HG03354 (cell line): ENCODE measurements at regions not wholly inside any gene's neighbourhood (a gene's known extent, or its start where the extent isn't known, plus 50 kb on each side); places are given as distances from the start of the nearest gene placed in this dataset.

ENCODE experiments used
- ATAC-seq: cut with Tn5 transposase; IDR thresholded peaks from one replicate; pipeline ENCODE4 v1.9.1; 2021; ENCODE audit warnings: mild to moderate bottlenecking; ENCODE audit not compliant: unreplicated experiment, poor library complexity, severe bottlenecking

DNA sequence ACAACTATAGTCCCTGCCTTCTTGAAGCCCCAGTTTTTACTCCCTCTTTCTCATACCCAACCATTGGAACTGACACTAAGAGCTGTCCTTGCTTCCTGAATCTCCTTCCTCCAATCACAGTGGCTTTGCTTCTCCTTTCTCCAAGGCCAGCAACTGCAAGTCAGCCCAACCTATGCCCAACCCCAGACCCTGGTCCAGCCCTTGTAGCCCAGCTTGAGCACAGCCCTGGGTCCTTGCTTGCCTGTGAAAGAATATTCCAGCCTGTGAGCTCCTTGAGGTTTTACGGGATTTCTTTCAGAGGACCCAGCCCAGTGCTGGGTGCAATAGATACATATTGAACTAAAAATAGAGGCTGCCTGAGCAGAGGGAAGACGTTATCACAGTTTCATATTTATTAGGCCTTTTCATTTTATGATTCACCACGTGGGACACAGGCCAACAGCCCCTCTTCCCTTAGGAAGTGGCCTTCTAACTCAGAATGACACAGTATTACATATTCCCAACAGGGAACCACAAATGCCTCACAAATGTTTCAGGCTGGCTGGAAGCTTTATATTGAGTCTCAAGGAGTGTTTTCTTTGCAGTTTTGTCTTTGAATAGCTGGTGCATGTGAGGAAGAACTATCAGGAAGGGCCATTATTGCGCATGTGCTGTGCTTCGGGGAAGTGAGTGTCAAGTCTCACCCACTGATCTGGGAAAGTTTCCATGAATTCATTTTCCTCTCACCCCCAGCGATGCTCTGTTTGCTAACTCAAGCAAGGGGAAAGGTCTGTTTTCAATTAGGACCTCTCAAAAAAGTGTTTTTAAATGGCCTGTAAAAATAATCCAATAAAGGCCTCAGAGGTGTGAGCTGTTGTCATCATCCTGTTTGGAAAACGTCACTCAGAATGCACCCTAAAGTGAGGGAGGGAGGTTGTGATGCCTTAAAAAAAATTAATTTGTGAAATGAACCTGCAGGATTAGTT, 92.3 kb upstream of the NFIA start:
- ATAC-seq, result no peak

GRCh38 chr1:60988891-60989290, 93.5 kb upstream of the NFIA start:
- no peak for ATAC-seq

- ATAC-seq, result no peak
These were observed 94.5 kb upstream of the NFIA start for GRCh38 chr1:60987904-60988303.

DNA sequence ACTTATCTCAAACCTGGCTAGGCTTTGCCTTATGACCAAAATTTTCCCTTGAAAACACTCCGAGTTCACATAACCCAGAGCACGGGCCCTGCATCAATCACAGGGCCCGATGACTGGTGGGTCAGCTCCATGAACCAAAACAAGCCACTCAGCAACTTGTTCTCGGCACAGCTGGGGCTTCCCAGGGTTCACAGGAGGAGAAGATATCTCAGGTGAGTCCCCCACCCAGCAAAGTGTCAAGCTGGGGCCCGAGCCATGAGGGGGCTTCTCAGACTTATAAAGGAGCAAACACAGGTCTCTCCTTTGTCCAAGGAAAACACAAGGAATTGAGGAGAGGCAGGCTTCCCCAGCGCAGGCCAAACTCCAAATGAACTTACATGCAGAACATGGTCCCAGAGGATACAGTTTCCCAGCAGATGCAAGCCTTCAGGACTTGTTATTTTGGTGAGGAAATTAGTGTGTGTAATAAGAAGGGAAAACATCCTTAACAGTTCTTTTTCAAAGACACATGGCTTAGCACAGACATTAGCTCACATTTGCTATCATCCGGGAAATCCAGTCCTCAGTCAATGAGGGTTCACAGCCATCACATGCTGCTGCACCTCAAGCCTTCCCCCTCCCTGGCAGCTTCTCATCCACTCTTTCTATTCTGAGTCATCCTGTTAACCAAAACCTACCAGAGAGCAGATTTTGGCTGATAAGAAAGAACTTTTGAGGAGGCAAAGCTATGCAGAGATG, 98.1 kb upstream of the NFIA start:
- no peak for ATAC-seq

GRCh38 chr1:60983701-60984061, 98.7 kb upstream of the NFIA start:
- no peak for ATAC-seq

DNA sequence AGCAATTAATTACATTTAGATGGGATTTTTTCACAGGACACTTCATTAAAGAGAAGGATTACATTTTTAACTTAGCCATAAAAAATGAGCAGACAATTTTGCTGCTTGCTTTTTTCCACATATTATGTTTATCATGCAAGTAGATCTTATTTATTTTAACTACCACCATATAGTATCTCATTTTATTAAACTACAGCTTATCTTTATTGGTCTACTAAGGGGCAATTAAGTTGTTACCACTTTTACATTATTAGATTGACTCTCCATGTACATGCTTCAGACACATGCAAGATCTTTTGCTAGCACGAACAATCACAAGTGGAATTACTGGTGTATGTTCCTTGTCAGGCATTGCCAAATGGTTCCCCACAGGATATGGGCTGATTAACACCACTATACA, 99.8 kb upstream of the NFIA start:
- ATAC-seq, result no peak

DNA sequence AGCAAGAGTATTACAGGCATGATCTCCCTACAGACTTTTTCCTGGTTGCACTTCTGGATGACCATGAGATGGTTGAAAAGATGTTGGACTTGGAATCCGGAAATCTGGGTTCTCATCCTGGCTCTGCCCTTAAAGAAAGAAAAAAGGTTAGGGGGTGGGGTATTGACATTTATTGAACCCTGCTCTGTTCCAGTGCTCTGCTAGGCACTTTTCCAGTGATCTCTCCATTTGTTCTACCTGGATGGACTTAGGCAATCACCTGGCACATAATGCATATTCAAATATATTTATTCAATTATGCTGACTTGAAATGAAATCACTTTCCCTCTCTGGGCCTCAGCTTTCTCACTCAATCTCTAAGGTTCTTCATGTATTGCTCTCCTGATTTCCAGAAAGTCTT, 101.0 kb upstream of the NFIA start:
- ATAC-seq, result no peak

DNA sequence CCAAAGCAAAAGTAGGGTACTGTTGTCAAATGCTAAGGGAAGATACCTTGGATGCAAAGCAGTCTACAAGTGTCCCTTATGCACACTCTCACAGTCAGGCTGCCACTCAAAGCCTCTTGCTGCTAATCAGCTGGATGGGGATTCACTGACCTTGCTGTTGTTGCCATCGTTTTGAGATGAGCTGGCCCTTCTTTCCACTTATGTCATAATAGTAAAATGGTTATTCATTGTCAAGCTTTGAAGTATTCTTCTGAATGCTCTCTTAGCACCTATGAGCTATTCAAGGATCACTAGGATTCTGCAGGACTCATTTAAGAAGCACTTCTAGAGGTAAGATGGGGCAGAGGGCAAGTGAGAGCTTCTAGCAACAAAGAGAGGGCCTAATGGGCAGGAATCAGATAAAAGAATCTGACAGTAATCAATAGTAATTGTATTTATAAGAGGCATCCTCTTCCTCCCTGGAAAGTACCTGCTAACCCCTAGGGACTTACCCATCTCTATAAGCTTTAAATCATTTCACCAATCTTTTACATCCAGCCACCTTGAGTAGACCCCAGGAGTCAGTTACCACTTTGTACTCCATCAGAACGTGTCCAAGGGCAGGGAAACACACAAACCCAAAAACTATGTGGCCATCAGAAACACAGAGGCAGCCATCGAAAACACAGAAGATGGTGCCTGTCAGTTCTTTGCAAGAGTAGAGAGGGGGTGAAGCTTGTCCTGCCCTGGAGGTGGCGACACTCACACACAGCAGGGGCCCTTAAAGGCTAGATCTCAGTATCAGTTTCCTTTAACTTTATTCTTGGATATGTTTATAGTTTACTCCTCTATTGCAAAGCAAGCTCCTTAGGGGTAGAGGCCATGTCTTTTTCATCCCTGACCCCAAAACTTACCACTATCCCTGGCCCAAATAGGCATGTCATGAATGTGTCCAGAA, 103.7 kb upstream of the NFIA start:
- ATAC-seq, result peak; percentile 82

GRCh38 chr1:60977661-60978060, 104.7 kb upstream of the NFIA start:
- ATAC-seq, result no peak

DNA sequence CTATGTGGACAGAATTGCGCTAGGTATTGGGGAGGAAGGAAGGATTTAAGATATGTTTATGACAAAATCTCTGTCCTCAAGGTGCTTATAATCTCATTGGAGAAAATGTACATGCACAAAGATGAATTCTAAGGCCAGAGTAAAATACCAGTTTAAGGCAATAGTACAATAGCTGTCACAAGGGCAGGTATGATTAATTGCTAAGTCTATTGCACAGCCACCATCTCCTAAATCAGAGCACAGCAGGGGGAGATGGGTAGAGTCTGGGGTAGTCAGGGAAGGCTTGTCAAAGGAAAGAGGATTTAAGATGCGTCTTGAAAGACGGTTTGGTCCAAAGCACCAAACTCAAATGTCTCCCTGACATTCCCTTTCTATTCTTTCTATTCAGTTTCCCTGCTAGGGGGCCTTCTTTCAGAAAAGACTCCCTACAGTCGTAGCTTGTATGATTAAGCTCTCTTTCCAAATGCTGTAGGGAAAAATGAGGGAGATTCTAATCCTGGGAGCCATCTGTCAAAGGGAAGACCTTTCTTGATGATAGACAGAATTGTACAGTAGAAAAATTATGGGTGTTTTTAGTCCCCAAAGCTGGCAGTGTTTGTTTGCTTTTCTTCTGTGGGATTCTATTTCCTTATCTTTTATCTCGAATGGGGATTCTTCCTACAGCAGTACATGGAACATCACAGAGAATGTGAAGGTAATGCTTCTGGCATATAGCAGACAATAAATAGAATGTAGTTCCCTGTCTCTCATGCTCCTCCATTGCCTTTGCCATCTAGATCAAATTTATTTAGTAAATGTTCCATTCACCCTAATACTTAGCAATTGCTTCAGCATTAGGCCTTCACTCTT, 107.6 kb upstream of the NFIA start:
- ATAC-seq, result no peak

DNA sequence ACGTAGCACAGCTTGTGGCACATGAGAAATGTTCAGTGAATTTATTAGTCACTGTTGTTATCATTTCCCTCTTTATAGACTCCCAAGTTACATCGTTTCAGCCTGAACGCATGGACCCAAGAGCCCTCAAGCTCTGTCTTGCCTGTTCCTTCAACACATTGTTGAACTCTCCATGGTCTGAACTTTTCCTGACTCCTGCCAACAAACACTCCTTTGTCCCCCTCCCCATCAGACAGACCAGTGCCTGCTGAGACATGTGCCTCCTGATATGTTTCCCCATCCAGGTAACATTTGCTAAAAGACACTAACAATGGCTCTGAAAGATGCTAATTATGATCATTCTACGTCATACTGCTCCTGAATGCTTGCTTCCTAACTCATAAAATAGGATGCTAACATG, 108.7 kb upstream of the NFIA start:
- no peak for ATAC-seq

- no peak for ATAC-seq
These were observed 109.5 kb upstream of the NFIA start for GRCh38 chr1:60972841-60973364.

DNA sequence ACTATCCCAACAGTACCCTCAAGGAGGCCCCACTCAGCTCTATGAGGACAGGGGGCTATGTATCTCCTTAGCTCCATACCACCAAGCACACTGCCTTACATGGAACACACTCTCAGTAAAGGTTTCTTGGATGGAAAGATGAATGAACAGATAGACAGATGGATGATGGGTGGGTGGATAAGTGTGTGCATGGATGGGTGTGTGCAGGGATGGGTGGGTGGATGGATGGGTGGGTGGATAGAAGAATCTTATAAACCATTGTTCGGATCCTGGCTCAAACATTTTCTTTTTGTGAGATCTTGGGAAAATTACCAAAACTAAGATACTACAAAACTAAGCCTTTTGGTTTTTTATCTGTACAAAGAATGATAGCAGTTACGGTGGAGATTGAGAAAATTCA, 111.0 kb upstream of the NFIA start:
- no peak for ATAC-seq

DNA sequence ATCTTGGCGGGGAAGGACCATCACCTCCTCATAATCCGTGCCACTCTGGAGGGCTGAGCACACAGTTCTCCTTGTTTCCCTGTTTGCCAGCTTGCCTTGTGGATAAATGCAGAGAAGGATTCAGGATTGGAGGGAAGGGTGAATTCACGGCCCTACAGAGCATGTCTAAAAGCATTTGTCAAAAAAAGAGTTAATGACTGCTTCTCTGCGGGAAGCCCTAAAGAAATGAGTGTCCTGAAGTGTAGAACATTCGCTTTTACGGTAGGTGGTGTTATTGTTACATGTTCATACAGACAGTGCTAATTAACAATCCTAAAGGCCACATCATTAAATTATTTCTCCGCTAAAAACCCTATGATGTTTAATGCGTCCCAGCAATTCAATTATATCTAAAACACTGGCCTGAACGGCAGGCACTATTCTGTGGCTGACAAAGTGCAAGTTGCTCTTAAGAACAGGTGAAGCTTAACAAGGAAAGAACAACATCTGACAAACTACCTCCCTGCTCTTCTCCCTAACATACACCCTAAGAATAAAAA, 112.3 kb upstream of the NFIA start:
- no peak for ATAC-seq

DNA sequence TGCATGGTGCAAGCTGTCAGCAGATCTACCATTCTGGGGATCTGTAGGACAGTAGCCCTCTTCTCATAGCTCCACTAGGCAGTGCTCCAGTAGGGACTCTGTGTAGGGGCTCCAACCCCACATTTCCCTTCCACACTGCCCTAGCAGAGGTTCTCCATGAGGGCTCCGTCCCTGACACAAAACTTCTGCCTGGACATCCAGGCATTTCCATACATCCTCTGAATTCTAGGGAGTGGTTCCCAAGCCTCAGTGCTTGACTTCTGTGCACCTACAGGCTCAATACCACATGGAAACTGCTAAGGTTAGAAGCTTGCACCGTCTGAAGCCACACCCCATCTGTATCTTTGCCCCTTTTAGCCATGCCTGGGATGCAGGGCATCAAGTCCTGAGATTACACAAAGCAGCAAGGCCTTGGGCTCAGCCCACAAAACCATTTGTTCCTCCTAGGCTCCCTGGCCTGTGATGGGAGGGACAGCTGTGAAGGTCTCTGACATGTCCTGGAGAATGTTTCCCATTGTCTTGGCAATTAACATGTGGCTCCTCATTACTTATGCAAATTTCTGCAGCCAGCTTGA, 117.0 kb upstream of the NFIA start:
- no peak for ATAC-seq

DNA sequence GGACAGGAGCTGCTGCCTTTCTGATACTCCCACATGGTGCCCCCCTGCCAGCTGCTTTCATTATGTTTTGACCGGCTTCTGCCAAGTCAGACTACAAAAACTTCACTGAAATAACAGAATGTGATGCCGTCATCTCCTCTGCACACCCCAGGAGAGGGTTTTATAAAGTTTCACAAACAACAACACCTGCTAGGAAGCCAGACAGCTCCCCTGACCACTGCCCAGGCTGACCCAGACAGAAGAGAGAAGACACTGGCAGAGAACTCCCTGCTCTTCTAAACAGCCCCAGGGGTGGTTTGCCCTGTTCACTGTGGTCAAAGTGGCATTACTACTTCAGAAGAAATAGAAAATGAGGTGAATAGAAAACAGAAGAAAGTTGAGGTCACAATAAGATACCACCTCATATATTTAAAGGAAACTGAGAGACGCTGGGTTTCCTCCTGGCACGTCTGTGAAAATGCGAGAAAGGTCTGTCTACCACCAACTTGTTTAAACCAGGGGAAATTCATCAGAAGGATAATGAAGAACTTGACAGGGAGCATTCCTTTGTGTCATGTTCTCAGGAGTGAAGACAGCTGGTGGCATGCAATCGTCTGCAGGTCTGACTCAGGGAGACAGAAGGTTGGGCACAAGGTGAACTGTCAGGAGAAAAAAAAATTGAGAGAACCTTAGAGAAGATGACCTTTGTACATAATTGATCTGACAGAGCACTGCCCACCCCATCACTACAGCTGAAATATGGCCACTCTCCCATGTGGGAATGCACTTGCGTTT, 119.0 kb upstream of the NFIA start:
- no peak for ATAC-seq

GRCh38 chr1:60960891-60961461, 121.4 kb upstream of the NFIA start:
- no peak for ATAC-seq
